ENCODE measurements at regions not wholly inside any gene's neighbourhood (a gene's known extent, or its start where the extent isn't known, plus 50 kb on each side); places are given as distances from the start of the nearest gene placed in this dataset.
A peak's percentile ranks its signal among the peaks of the same experiment; 100 is the strongest.

- no peak for TF ChIP-seq CTCF (IDR thresholded peaks at IDR 0.05; ENCODE audit: borderline replicate concordance, control extremely low read depth, extremely low read depth, insufficient read depth, missing control alignments)
- in situ Hi-C loops (cut with MboI; ENCODE audit: low sequenced_read_pairs, unreplicated experiment) = no loop called here
- no peak for DNase-seq (ENCODE audit: low spot score)
These were observed 87.6 kb downstream of the MARCHF4 start for GRCh38 chr2:216284708-216285107.

GRCh38 chr2:216283038-216283900 lies 89.0 kb downstream of the MARCHF4 start:
- in situ Hi-C loops (cut with MboI; ENCODE audit: low sequenced_read_pairs, unreplicated experiment) = no loop called here
- peak; percentile 66 for DNase-seq (ENCODE audit: low spot score)
- peak; percentile 50 for TF ChIP-seq CTCF (IDR thresholded peaks at IDR 0.05; ENCODE audit: borderline replicate concordance, control extremely low read depth, extremely low read depth, insufficient read depth, missing control alignments)

DNA sequence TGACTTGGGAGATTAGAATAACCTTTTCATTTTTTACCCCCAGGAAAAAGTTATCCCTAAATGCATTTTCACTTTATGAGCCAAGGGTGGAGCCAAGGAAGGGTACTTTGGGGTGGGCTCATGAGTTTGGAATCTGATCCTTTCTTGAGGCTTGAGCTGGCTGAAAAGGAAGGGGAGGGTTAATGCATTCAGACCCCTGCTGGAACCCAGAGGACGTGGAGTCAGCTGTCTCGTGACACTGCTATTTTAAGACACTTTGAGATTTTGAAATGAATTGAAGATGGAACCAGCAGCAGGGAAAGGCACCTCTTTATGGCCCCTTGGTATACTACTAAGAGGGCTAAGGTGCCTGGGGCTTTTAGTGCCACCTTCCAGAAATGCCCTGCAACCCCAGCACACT lies 90.4 kb downstream of the MARCHF4 start:
- no peak for DNase-seq (ENCODE audit: low spot score)
- in situ Hi-C loops (cut with MboI; ENCODE audit: low sequenced_read_pairs, unreplicated experiment) = no loop called here
- TF ChIP-seq CTCF (IDR thresholded peaks at IDR 0.05; ENCODE audit: borderline replicate concordance, control extremely low read depth, extremely low read depth, insufficient read depth, missing control alignments) = no peak

DNA sequence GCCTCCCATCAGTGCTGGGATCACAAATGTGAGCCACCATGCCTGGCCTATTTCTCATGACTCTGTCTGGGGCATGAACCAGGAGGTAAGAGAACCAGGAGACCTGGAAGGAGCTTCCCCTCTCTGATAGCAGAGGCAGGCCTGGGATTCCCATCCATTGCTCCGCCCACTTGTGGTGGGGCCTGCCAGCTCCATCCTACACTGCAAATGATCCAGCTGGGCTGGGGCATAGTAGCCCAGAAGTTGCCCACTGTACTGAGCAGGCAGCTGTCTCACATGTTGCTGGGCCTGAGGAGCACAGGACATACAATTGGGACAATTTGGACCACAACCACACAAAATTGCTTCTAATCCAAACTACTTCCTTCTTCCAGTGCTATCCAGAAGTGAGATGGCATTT lies 91.0 kb downstream of the MARCHF4 start:
- DNase-seq (ENCODE audit: low spot score) = no peak
- in situ Hi-C loops (cut with MboI; ENCODE audit: low sequenced_read_pairs, unreplicated experiment) = no loop called here
- TF ChIP-seq CTCF (IDR thresholded peaks at IDR 0.05; ENCODE audit: borderline replicate concordance, control extremely low read depth, extremely low read depth, insufficient read depth, missing control alignments) = no peak

DNA sequence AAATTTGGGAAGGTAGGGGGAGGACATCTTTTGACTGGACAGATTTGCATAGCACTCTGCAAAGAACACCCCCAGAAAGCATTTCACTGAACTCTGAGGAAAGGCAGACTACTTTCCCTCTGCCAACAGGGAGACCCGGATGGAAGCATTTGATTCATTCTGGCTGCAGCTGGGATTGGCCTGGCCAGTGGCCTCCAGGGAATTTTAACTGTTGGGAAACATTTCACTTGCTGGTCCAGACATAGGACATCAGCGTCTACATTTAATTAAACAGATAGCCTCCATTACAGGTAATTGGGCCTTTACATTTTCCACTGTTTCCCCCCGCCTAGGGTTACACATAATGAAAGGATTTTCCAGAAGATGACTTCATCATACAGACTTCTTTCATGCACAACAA lies 92.8 kb downstream of the MARCHF4 start:
- in situ Hi-C loops (cut with MboI; ENCODE audit: low sequenced_read_pairs, unreplicated experiment) = no loop called here
- no peak for TF ChIP-seq CTCF (IDR thresholded peaks at IDR 0.05; ENCODE audit: borderline replicate concordance, control extremely low read depth, extremely low read depth, insufficient read depth, missing control alignments)

DNA sequence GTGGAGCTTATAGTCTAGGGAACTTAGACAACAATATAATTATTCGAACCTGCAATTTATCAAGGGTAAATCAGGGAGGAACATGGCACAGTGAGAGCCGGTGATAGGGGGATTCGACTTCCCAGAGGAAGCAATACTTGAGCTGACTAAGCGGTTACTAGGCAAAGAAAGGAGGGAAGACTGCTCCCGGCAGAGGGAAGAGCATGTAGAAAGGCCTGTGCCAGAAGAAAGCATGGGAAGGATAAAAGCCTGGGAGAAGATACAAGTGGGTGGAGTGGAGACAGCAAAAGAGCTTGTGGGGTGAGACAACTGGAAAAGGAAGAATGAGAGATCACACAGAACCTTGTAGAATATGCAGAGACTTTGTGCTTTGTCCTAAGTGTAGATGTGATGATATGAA lies 93.3 kb downstream of the MARCHF4 start:
- DNase-seq (ENCODE audit: low spot score) = no peak
- TF ChIP-seq CTCF (IDR thresholded peaks at IDR 0.05; ENCODE audit: borderline replicate concordance, control extremely low read depth, extremely low read depth, insufficient read depth, missing control alignments) = no peak
- in situ Hi-C loops (cut with MboI; ENCODE audit: low sequenced_read_pairs, unreplicated experiment) = no loop called here

More for the DNA sequence above, 92.8 kb downstream of the MARCHF4 start:
- DNase-seq (ENCODE audit: low spot score) = no peak
